T-helper 2 cell treated with Interferon-gamma antibody and Interleukin-4, amounts not matched to agents 5 μg/mL and 100 μg/mL, for 36 hours (primary cell): ENCODE measurements at regions not wholly inside any gene's neighbourhood (a gene's known extent, or its start where the extent isn't known, plus 50 kb on each side); places are given as distances from the start of the nearest gene placed in this dataset.

Experiments used
- DNase-seq: peaks from one replicate; pipeline ENCODE4 v3.0.0; 2021; ENCODE audit warnings: low spot score
- H3K27ac Mint-ChIP-seq: one replicate; pipeline ENCODE4 v1.8.0; 2021; ENCODE audit warnings: mild to moderate bottlenecking, mixed read lengths
- H3K27me3 Mint-ChIP-seq: one replicate; pipeline ENCODE4 v1.8.0; 2021; ENCODE audit warnings: low read depth, mixed read lengths
- H3K36me3 Mint-ChIP-seq: one replicate; pipeline ENCODE4 v1.8.0; 2021; ENCODE audit warnings: low read depth, mixed read lengths
- H3K4me1 Mint-ChIP-seq: one replicate; pipeline ENCODE4 v1.8.0; 2021; ENCODE audit warnings: low read depth, mixed read lengths
- H3K4me3 Mint-ChIP-seq: one replicate; pipeline ENCODE4 v1.8.0; 2022; ENCODE audit warnings: mild to moderate bottlenecking, moderate library complexity, mixed read lengths
- H3K9me3 Mint-ChIP-seq: one replicate; pipeline ENCODE4 v1.8.0; 2021; ENCODE audit warnings: mixed read lengths

DNA sequence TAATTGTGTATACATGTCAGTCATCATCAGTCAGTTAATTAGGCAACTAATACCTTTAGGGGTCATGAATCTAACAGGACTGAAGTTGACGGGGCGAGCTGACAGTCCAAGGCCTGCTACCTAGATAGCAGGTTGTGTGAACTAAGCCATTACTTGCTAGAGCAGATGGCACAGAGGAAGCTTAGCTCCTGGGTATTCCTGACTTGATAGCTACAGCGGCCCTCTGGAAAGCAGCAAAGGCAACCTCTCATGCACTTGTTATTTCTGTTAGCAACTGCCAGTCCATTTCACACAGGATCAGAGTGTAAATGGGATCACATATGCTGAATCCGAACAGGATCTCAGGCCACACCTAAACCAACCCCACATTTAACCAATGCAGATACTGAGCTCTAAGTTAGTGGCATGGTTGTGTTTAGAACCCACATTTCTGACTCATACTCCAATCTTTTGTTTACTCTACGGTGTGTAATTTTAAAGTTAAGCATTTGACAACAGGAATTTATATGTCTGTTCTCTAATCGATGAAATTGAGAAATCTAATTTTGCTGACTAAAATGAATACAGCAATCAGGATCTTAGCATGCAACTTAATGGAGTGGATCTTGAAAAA lies 521.3 kb upstream of the ZNF608 start:
- H3K27ac Mint-ChIP-seq = no peak overlapping the region
- H3K9me3 Mint-ChIP-seq = peaks cover 12% of the 10 kb centered on the region
- DNase-seq = no peak
- H3K4me1 Mint-ChIP-seq = no peaks in the 10 kb centered on the region
- H3K4me3 Mint-ChIP-seq = no peak overlapping the region
- H3K36me3 Mint-ChIP-seq = no peaks in the 10 kb centered on the region
- no peaks in the 10 kb centered on the region for H3K27me3 Mint-ChIP-seq

- DNase-seq = no peak
- Mint-ChIP-seq H3K9me3 (peaks cover 6% of the 10 kb centered on the region), H3K4me1 (no peaks in the 10 kb centered on the region), H3K4me3 (no peak overlapping the region), H3K27ac (no peak overlapping the region), H3K27me3 (no peaks in the 10 kb centered on the region), H3K36me3 (no peaks in the 10 kb centered on the region)
Observed at GRCh38 chr5:125269926-125270325, 523.5 kb upstream of the ZNF608 start.

GRCh38 chr5:125272357-125272756 lies 525.9 kb upstream of the ZNF608 start:
- no peaks in the 10 kb centered on the region for H3K4me1 Mint-ChIP-seq
- no peak overlapping the region for H3K4me3 Mint-ChIP-seq
- H3K27ac Mint-ChIP-seq = no peak overlapping the region
- DNase-seq = no peak
- no peaks in the 10 kb centered on the region for H3K9me3 Mint-ChIP-seq
- no peaks in the 10 kb centered on the region for H3K27me3 Mint-ChIP-seq
- no peaks in the 10 kb centered on the region for H3K36me3 Mint-ChIP-seq

DNA sequence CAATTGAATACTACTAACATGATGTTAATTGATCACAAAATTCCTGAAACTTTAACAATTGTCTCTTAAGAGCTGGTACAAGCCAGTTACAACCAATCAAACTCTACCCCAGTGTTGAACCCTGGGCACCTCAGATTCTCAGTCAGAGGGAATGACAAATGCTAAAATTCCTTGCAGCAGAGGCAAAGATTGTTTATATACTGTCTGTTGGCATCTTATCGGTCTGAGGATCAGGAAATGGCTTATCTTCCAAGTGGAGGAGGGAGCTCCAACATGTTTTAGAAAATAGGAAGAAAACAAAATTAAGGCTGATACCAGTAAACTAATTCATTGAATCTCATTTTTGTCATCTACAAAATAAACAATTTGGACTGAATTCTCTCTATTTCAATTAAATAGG lies 527.8 kb upstream of the ZNF608 start:
- no peak overlapping the region for H3K27ac Mint-ChIP-seq
- H3K36me3 Mint-ChIP-seq = no peaks in the 10 kb centered on the region
- no peak overlapping the region for H3K4me3 Mint-ChIP-seq
- H3K27me3 Mint-ChIP-seq = no peaks in the 10 kb centered on the region
- H3K9me3 Mint-ChIP-seq = no peaks in the 10 kb centered on the region
- H3K4me1 Mint-ChIP-seq = no peaks in the 10 kb centered on the region
- DNase-seq = no peak

- no peaks in the 10 kb centered on the region for H3K36me3 Mint-ChIP-seq
- H3K4me3 Mint-ChIP-seq = no peak overlapping the region
- no peak for DNase-seq
- no peaks in the 10 kb centered on the region for H3K9me3 Mint-ChIP-seq
- H3K27me3 Mint-ChIP-seq = no peaks in the 10 kb centered on the region
- no peaks in the 10 kb centered on the region for H3K4me1 Mint-ChIP-seq
- H3K27ac Mint-ChIP-seq = no peak overlapping the region
Observed at GRCh38 chr5:125274938-125275724, 528.7 kb upstream of the ZNF608 start.

- Mint-ChIP-seq H3K27ac (no peak overlapping the region), H3K36me3 (no peaks in the 10 kb centered on the region), H3K9me3 (no peaks in the 10 kb centered on the region), H3K4me1 (no peaks in the 10 kb centered on the region), H3K4me3 (no peak overlapping the region), H3K27me3 (no peaks in the 10 kb centered on the region)
- DNase-seq = no peak
Observed at GRCh38 chr5:125275725-125276090, 529.3 kb upstream of the ZNF608 start.

DNA sequence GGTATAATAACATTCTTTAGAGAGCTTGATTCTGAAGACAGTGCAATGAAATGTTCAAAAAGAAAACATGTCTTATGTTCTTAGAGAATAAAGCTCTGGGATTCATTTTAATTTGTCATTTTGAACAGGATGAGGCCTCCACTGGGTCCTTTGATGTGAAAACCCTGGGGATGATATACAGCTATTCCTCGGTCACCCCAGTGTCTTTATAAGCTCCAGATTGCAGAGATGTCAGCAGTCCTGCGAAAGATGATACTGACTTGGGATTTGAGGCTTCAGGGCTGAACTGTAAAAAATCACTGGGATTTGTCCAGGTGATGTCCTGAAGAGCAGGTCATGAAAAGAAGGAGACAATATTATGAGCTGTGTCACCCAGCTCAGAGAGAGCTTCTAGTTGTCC lies 529.7 kb upstream of the ZNF608 start:
- no peak overlapping the region for H3K4me3 Mint-ChIP-seq
- H3K4me1 Mint-ChIP-seq = no peaks in the 10 kb centered on the region
- no peaks in the 10 kb centered on the region for H3K36me3 Mint-ChIP-seq
- H3K27me3 Mint-ChIP-seq = no peaks in the 10 kb centered on the region
- no peaks in the 10 kb centered on the region for H3K9me3 Mint-ChIP-seq
- H3K27ac Mint-ChIP-seq = no peak overlapping the region
- DNase-seq = no peak

DNA sequence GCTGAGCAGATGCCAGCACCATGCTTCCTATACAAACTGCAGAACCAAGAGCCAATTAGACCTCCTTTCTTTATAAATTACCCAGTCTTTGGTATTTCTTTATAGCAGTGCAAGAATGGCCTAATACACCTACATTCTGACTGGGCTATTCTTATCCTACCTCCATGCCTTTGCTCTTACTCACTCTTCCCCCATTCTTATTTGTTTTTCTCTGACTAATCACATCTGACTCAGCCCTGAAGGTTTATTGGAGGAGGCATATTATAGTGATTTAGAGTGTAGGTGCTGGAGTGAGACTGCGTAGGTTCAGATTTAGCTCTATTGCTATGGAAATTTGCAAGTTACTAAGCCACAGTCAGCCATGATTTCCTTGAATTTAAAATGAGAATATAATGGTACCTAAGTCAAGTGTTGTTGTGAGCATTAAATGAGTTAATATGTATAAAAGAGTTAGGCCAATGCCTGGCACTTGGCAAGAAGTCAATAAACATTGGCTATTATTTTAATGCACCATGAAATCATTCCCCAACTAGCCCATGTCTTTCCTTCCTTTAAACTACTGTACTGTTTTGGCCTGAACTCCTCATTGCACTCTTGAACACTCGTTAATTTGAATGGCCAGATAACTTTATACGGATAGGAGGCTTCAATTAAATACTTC lies 531.2 kb upstream of the ZNF608 start:
- no peak for DNase-seq
- Mint-ChIP-seq H3K27me3 (no peaks in the 10 kb centered on the region), H3K4me3 (no peak overlapping the region), H3K9me3 (no peaks in the 10 kb centered on the region), H3K27ac (no peak overlapping the region), H3K4me1 (no peaks in the 10 kb centered on the region), H3K36me3 (no peaks in the 10 kb centered on the region)

DNA sequence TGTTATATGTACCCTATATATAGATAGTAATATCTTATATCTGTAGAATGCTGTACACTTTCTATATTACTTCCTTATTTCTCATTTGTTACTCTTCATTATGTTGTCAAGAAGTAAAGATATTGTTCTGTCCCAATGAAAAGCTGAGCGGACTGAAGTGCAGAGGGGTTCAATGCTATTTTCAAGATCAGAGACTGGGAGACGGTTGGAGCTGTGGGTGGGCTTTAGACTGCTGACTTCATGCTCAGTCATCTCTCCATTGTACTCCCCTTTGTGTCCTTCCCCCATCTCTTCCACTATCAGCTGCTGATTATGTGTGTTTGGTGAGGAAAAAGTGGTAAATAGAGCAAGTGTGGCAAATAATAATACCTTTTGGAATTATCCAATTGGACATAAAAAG lies 532.3 kb upstream of the ZNF608 start:
- H3K27ac Mint-ChIP-seq = no peak overlapping the region
- DNase-seq = no peak
- no peak overlapping the region for H3K4me3 Mint-ChIP-seq
- H3K36me3 Mint-ChIP-seq = no peaks in the 10 kb centered on the region
- no peaks in the 10 kb centered on the region for H3K27me3 Mint-ChIP-seq
- H3K9me3 Mint-ChIP-seq = no peaks in the 10 kb centered on the region
- no peaks in the 10 kb centered on the region for H3K4me1 Mint-ChIP-seq

DNA sequence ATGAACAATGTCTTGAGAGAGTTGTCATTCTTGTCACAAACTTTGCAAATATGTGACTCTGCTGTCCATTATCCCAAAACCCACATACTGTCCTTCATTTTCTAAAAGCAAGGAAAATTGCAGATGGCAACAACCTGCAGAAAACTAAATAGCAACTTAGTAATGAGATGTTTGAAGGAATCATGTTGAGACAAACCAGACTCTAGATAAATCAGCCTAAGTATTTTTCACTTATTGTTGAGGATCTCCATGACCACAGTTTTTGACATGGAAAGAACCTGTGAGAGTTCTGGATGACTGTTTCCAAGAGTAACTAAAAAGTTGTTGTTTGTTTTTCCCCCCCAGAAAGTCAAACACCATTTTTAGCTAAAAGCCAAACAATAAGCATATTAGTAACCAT lies 535.2 kb upstream of the ZNF608 start:
- Mint-ChIP-seq H3K4me3 (no peak overlapping the region), H3K27me3 (no peaks in the 10 kb centered on the region), H3K27ac (no peak overlapping the region), H3K36me3 (no peaks in the 10 kb centered on the region), H3K4me1 (no peaks in the 10 kb centered on the region), H3K9me3 (no peaks in the 10 kb centered on the region)
- DNase-seq = no peak

- H3K4me3 Mint-ChIP-seq = no peak overlapping the region
- no peak for DNase-seq
- no peaks in the 10 kb centered on the region for H3K36me3 Mint-ChIP-seq
- no peaks in the 10 kb centered on the region for H3K9me3 Mint-ChIP-seq
- no peaks in the 10 kb centered on the region for H3K27me3 Mint-ChIP-seq
- H3K27ac Mint-ChIP-seq = no peak overlapping the region
- no peaks in the 10 kb centered on the region for H3K4me1 Mint-ChIP-seq
Observed at GRCh38 chr5:125283372-125283771, 536.9 kb upstream of the ZNF608 start.

DNA sequence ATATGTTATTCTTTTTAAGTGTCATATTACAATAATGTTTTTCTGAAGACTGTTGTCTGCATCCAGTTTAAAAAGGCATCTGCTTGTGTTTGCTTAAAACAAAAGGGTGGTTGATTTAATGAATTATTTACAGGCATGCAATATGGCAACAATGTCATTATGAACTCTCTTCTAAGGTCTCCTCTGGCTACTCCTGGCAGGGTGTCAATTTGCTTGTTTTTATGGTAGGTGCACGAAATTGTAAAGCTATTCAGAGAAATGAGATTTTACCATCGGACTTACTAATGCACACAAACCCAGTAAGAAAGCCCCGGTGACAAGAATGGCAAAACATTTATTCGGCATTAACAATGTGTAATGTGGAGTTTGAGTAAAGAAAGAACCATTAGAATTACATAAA lies 539.8 kb upstream of the ZNF608 start:
- Mint-ChIP-seq H3K4me3 (no peak overlapping the region), H3K4me1 (no peaks in the 10 kb centered on the region), H3K27me3 (no peaks in the 10 kb centered on the region), H3K9me3 (no peaks in the 10 kb centered on the region), H3K27ac (no peak overlapping the region), H3K36me3 (no peaks in the 10 kb centered on the region)
- DNase-seq = no peak

DNA sequence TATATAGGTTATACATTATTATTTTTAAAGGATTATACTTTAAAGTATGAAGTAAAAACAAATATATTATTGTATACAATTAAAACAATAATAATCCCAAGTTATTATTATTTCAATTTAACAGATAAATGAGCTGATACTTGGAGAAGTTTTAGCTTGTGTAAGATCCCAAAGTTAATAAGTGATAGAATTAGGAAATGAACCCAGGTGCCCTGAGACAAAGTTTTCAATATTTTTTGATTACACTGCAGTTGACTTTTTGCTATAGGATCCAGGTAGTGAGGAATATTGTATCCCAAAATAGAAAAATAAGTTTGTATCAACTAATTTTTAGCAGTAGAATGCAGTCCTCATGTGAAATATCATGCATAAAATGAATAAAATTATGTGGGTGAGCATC lies 543.2 kb upstream of the ZNF608 start:
- H3K9me3 Mint-ChIP-seq = no peaks in the 10 kb centered on the region
- no peaks in the 10 kb centered on the region for H3K27me3 Mint-ChIP-seq
- no peak for DNase-seq
- H3K36me3 Mint-ChIP-seq = no peaks in the 10 kb centered on the region
- no peaks in the 10 kb centered on the region for H3K4me1 Mint-ChIP-seq
- H3K27ac Mint-ChIP-seq = no peak overlapping the region
- no peak overlapping the region for H3K4me3 Mint-ChIP-seq

DNA sequence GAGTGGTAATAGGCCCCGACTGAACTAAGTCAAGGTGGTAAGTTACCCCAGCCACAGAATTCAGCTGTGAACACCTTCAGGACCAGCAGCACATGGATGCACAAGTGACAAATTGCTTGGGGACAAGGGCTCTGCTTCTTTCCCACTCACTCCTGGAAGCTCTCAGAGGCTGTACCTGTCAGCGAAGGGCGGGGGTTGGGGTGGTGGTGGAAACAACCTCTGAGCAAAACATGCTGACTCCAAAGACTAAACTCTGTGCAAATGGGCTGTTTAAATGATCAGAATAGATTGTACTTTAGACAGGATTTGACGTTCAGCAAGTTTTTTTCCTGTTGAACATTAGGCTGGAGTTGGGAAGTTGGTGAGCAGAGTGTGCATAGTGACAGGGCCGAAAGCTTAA lies 544.5 kb upstream of the ZNF608 start:
- no peaks in the 10 kb centered on the region for H3K4me1 Mint-ChIP-seq
- DNase-seq = no peak
- no peak overlapping the region for H3K27ac Mint-ChIP-seq
- H3K27me3 Mint-ChIP-seq = no peaks in the 10 kb centered on the region
- no peaks in the 10 kb centered on the region for H3K36me3 Mint-ChIP-seq
- H3K4me3 Mint-ChIP-seq = no peak overlapping the region
- no peaks in the 10 kb centered on the region for H3K9me3 Mint-ChIP-seq
